Erythroblast (primary cell): ENCODE measurements at regions not wholly inside any gene's neighbourhood (a gene's known extent, or its start where the extent isn't known, plus 50 kb on each side); places are given as distances from the start of the nearest gene placed in this dataset.

Experiments
- GATA1 ChIP-seq: IDR thresholded peaks from 2 replicates; pipeline ENCODE4 v1.6.1; 2011; ENCODE audit warnings: low read depth, mild to moderate bottlenecking, control low read depth, low read length, moderate library complexity
- POLR2A ChIP-seq: IDR thresholded peaks from 2 replicates; pipeline ENCODE4 v1.6.1; 2011; ENCODE audit warnings: mild to moderate bottlenecking, low read length

GRCh38 chr2:49616800-49617199 is 462.5 kb upstream of the FSHR start:
- TF ChIP-seq POLR2A (no peak), GATA1 (no peak)
